GM21528 (cell line): ENCODE measurements at regions not wholly inside any gene's neighbourhood (a gene's known extent, or its start where the extent isn't known, plus 50 kb on each side); places are given as distances from the start of the nearest gene placed in this dataset.

Experiments used
- ATAC-seq: cut with Tn5 transposase; IDR thresholded peaks from one replicate; pipeline ENCODE4 v1.9.1; 2021; ENCODE audit warnings: mild to moderate bottlenecking, moderate library complexity; ENCODE audit not compliant: unreplicated experiment, low FRiP score

DNA sequence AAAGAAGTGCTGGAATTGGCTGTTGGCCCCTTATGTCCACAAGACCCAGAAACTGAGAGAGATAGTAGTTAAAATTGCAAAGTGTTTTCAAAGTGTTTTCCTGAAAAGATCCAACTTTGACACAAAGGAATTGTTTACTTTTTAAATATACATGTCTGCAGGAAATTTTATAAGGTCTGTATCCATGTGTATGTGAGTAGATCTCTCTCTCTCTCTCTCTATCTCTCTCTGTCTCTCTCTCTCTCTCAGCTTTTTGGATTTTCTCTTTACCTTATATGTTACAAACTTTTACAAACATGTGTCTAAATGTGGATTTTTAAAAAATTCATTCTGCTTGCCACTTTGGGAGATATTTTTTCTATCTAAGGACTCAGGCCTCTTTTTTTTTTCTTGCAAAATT lies 358.6 kb downstream of the SIPA1L2 start:
- ATAC-seq: no peak

GRCh38 chr1:232269988-232270387 lies 359.9 kb downstream of the SIPA1L2 start:
- no peak for ATAC-seq

DNA sequence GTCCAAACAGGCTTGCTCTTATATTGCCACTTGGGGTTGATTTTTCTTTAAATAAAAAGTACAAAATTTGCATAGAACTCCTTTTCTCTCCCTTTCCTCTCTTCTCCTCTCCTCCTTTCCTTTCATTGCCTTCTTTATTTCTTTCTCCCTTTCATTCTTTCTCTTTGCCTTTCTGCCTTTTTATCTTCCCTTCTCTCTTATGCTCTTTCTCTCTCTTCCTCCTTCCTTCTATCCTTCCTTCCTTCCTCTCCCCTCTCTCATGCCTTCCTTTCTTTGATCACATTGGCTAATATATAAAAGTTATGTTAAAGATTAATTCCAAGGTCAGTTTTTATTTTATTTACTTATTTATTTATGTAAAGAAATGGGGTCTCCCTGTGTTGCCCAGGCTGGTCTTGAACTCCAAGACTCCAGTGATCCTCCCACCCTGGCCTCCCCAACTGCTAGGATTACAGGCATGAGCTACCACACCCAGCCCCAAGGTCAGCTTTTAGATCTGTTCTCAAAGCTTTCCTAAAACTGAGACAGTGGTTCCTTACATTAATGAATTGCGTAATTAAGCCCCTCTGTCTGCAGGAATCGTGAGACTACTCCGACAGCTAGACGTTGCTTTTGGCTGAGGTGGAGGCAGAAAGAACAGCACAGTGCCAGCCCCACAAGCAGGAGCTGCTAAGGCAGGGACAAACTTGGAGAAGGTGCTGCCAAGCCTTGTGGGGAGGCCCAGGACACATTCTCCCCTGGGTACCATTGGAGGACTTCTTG lies 361.9 kb downstream of the SIPA1L2 start:
- ATAC-seq: no peak

GRCh38 chr1:232267092-232267836 lies 362.7 kb downstream of the SIPA1L2 start:
- no peak for ATAC-seq

GRCh38 chr1:232263452-232263851 lies 366.5 kb downstream of the SIPA1L2 start:
- no peak for ATAC-seq

GRCh38 chr1:232262991-232263390 lies 366.9 kb downstream of the SIPA1L2 start:
- no peak for ATAC-seq

DNA sequence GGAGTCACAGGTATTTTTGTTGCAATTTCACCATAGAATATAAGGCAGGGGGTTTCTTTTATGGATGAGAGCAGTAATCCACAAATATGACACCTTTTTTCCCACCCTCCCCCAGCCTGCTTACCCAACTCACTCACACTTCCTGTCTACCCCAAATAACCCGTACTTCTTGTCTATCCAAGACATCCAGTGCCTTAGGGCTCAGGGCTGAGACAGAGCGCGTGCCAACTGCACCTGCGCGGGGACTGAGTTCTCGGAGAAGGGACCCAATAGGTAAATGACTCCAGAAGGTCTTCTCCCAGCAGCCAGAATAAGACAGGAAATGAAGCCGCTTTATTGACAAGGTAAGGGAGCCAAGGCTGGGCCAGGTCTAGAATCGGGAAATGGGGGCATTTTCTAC lies 369.1 kb downstream of the SIPA1L2 start:
- ATAC-seq: no peak

- no peak for ATAC-seq
Measured at GRCh38 chr1:232260045-232260444, 369.9 kb downstream of the SIPA1L2 start.

- no peak for ATAC-seq
Measured at GRCh38 chr1:232259333-232259732, 370.6 kb downstream of the SIPA1L2 start.

- no peak for ATAC-seq
Measured at GRCh38 chr1:232252546-232253118, 377.3 kb downstream of the SIPA1L2 start.

DNA sequence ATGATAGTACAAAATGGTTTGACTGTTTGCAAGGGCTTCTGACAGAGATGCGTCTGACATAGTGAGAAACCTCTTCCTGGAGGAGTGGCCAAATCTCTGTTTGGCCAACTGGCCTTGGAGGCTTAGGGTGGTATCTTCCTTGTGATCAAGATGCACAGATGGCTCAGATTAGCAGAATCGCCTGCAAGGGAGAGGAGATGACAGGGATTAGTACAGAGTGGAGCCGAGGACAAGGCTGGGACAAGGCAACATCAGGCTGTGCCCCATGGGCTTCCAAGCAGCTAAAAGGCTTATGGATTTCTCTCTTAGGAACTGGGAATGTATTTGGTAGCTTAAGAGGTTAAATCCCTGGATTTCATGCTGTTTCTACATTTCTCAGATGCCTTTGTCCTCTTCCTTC lies 379.1 kb downstream of the SIPA1L2 start:
- ATAC-seq: no peak

DNA sequence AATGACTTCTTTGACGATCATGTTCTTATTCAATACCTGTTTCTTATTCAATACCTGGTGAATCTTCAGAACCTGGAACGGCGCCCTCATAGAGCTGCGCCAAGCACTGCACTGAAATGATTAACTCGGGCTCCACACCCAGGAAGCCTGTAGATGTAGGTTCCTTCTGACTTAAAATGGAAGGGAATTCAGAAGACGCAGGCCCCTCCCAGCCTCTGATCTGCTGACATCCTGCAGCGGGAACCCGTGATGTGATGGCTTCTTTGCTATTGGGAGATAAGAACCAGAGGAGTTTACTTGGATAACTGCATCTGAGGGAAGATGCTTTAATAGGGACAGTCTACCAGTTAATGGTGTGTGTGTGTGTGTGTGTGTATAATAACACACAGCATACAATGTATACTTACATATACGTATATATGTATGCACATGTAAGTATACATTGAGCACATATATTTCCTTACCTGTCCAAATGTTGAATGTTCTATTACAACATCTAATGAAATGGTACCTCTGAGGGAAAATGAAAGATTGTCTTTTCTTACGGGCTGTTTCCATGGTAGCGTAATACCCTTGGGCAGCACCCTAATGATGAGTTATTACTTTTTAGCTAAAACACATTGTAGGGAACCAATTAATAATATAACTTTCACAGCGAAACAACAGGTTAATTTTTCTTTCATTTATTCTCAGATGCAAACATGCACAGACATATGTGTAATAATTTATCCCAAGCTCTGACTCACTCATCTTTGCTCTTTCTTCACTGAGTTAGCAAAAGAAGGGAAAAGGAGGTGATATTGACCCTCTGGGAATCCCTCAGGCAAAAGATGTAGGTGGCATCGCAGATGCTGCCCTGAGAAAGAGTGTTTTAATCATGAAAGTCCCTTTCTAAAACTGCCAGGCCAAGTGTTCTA lies 379.8 kb downstream of the SIPA1L2 start:
- ATAC-seq: no peak

DNA sequence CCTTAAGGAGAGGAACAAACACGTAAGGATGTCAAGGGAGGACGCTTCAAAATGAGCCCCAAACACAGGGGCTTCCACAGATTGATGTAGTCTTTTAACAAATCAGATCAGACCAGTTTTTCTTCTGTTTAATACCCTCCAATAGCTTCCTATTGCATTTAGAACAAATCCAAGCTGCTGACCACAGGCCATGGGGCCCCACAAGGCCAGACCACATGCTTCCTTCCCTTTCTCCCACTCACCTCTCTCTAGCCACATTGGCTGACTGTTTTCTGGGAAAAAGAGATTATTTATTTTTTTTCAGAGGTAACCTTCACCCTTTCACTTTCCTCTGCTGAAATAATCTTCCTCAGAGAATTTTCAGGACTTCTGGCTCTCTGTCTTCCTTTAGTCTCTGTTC lies 380.6 kb downstream of the SIPA1L2 start:
- ATAC-seq: no peak

DNA sequence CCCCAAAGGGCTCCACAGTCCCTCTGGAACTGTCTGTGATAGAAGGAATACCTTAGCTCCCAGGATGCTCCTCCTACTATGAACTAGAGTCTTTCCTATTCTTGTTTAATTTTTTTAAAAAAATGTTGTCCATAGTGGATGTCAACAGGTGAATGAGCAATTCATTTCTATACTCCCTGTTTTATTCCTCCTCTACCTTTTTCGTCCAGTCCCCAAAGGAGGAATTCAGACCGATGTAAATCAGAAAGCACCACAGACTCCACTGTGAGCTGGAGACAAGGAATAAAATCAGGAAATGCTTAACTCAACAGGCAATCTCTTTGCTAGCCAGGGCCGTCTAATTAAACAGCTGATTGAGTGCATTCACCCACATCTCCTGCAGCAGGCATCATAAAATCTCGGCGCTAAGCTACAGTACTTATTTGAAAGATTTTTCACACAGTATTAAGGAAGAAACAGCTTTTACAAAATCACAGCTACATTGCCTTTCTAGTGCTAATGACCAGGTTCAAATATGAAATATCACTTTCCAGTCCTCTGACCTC lies 381.6 kb downstream of the SIPA1L2 start:
- ATAC-seq: no peak

DNA sequence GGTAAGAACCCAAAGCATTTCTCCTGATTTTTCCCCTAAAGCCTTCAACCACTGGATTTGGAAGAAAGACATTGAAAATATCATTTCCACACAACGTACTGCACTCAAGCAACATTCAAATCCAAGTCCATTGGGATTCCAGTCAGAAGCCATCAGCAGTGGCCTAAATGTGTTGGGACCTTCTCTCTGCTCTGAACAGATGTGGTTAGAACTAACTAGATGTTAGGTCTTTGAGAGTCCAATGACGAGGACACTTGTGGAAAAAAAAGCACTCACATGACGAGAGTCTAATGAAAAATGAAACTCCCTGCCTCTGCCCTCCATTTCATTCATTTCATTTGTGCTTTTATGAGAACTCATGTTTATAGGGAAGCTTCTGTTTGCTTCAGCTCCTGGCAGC lies 382.3 kb downstream of the SIPA1L2 start:
- no peak for ATAC-seq

- ATAC-seq: no peak
Measured at GRCh38 chr1:232244426-232244825, 385.5 kb downstream of the SIPA1L2 start.

GRCh38 chr1:232239998-232240397 lies 389.9 kb downstream of the SIPA1L2 start:
- no peak for ATAC-seq

DNA sequence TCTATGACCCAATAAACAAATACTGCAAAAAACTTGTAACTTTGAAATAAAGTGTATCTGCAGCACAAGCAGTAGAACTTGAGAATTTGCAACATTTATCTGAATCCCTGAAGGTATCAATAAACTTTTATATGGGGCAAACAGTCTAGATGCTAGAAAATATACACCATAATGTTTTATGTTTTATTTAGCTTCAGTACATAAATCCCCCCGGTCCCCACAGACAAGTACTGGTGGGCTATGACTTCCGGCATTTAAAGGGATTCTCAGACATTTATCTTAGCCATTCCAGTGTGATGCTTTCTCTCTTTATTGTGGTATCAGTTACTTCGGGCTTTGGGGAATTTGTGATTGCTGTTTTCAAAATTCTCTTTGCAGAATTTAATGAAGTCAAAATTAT lies 390.4 kb downstream of the SIPA1L2 start:
- no peak for ATAC-seq

GRCh38 chr1:232238009-232238408 lies 391.9 kb downstream of the SIPA1L2 start:
- ATAC-seq: no peak

GRCh38 chr1:232227306-232227705 lies 402.6 kb downstream of the SIPA1L2 start:
- ATAC-seq: no peak
